GM12873 (cell line): ENCODE measurements at regions not wholly inside any gene's neighbourhood (a gene's known extent, or its start where the extent isn't known, plus 50 kb on each side); places are given as distances from the start of the nearest gene placed in this dataset.

Experiments used
- TF ChIP-seq, protein P1 (sequence below): IDR thresholded peaks from 2 replicates; pipeline ENCODE4 v1.5.1; 2012; ENCODE audit warnings: low read depth, mild to moderate bottlenecking, moderate library complexity, low read length, control low read depth; ENCODE audit not compliant: insufficient read depth; ENCODE audit errors: missing control alignments

DNA sequence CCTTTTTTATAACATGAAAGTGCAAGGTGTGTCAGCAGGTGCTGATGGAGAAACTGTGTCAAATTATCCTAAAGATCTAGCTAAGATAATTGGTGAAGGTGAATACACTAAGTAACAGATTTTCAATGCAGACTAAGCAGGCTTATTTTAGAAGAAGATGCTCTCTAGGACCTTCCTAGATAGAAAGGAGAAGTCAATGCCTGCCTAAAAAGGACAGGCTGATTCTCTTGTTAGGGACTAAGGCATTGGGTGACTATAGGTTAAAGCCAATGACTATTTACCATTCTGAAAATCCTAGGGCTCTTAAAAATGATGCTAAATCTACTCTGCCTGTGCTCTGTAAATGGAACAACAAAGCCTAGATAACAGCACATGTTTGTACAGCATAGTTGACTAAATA, 1682.4 kb downstream of the MAT2B start:
- TF ChIP-seq, protein P1, sequence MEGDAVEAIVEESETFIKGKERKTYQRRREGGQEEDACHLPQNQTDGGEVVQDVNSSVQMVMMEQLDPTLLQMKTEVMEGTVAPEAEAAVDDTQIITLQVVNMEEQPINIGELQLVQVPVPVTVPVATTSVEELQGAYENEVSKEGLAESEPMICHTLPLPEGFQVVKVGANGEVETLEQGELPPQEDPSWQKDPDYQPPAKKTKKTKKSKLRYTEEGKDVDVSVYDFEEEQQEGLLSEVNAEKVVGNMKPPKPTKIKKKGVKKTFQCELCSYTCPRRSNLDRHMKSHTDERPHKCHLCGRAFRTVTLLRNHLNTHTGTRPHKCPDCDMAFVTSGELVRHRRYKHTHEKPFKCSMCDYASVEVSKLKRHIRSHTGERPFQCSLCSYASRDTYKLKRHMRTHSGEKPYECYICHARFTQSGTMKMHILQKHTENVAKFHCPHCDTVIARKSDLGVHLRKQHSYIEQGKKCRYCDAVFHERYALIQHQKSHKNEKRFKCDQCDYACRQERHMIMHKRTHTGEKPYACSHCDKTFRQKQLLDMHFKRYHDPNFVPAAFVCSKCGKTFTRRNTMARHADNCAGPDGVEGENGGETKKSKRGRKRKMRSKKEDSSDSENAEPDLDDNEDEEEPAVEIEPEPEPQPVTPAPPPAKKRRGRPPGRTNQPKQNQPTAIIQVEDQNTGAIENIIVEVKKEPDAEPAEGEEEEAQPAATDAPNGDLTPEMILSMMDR = no peak

DNA sequence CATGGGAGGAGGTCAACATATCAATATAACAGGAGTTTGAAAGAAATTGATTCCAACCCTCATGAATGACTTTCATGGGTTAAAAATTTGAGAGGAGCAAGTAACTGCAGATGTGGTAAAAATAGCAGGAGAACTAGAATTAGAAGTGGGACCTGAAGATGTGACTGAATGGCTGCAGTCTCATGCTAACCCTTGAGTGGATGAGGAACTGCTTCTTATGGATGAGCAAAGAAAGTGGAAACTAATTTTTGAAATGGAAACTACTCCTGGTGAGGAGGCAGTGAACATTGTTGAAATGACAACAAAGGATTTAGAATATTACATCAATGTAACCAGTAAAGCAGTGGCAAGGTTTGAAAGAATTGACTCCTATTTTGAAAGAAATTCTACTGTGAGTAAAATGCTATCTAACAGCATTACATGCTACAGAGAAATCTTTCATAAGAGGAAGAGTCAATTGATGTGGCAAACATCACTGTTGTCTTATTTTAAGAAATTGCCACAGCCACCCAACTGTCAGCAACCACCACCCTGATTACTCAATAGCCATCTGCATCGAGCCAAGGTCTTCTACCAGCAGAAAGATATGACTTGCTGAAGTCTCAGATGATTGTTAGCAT, 1683.2 kb downstream of the MAT2B start:
- TF ChIP-seq, protein P1 = no peak

DNA sequence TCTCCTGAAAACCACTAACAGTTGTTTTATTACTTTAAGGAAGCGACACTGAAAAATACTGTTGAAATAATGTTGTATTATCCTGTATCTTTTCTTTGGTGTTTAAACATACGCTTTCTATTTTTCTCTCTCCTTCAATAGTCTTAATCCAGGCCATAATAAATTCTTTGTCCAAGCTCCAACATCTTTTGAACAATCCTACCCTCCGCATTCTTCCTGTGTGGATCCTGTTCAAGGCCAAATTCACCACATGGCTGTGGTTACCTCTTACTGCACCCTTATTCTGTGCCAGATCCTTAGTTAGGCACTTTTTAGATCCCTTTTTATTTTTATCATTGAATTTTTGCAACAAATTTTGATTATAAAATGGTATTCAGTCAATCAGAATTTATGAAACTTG, 1691.5 kb downstream of the MAT2B start:
- TF ChIP-seq, protein P1 = no peak

DNA sequence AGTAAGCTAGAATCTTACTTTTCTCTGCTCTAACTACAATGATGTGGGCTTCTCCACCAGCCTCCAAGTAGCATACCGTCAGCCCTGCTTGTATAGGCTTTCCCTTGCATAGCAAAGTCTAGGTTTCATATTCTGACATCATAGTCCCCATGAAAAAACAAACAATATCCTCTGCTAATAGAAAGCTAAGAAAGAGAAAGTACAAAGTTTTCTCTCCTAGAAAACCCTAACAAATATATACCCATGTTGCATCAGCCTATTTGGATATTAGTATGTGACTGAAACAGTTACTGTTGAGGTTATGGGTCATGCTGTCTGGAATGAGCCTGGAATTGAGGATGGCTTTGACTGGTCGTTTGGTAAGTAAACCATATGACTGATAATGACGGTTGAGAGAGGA, 1696.0 kb downstream of the MAT2B start:
- TF ChIP-seq, protein P1 = no peak

DNA sequence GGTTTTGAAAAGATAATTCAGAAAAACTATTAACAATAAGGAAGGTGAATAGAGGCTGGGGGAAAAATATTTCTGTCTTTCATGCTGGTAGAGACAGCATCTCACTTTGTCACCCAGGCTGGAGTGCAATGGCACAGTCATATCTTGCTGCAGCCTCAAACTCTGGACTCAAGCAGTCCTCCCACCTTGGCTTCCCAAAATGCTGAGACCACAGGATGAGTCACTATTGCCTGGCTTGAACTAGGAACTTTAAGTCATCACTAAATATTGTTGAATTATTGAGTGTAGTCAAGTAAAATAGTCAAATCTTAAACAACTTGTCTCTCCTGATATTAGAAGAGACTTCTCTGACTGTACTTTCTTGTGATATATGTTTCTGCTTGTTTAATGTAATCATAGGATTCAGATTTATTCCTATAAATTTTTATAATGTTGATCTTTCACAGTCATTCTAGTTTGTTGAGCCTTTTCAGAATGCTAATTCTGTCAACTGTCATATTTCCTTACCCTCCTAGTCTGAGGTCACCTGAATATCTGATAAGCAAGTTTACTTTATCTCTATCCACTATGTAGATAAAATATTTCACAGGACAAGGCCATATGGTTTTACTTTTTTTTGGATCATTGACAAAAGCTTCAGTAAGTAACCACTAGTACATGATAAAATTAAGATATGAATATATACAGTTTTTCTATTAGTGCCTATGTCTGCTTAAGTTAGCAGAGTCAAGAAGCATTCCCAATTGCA, 1696.5 kb downstream of the MAT2B start:
- TF ChIP-seq, protein P1 = no peak

DNA sequence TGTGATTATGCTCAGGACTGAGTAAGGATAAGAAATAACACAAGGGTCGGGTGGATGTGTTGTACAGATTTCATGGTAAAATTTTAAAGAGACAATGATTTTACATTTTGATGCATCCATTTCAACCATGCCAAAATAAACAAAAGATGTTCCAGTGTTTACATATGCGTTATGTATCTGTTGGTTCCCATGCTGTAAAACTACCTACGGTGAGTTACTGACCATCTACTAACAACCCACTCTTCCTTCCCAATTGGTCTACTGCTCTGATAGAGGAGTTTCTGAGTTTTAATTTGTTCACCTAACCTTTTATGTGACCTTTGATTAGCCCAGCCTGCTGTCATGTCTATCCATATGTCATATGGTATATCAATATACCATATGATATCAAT, 1697.1 kb downstream of the MAT2B start:
- TF ChIP-seq, protein P1 = no peak

DNA sequence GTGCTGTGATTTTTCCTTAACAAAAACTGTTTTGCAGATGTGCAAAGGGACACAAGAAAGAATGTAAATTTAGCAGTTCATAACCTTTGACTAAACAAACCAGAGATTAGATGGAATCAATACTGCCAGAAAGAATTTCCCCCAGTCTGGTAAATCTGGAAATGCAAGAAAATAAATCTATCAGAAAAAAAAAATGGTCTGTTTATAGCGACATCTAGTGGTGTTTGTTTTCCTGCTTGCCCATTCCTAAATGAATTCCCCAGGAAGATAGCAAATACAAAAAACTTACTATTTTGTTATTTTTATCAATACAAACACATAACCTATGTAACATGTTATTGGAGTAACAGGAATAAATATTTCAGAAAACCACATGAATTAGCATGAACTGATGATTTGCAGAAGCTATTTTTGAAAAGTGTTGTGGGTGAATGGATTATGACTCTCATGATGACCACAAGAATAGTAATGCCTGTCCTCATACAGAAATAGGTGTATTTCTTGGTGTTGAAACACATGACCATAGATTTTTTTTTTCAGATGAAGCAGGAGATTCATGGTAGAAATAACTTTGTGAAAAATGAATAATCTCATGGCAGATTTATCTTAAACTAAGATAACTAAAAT, 1703.8 kb downstream of the MAT2B start:
- TF ChIP-seq, protein P1 = peak; percentile 55
